GM23248 (cell line): ENCODE measurements at regions not wholly inside any gene's neighbourhood (a gene's known extent, or its start where the extent isn't known, plus 50 kb on each side); places are given as distances from the start of the nearest gene placed in this dataset.

ENCODE experiments used
- EZH2 ChIP-seq: fragments of 200-600 bp; sonication (generic); IDR thresholded peaks from 2 replicates; pipeline ENCODE4 v1.6.1; 2018; ENCODE audit warnings: antibody characterized with exemption, mild to moderate bottlenecking; ENCODE audit not compliant: insufficient read depth, poor library complexity, severe bottlenecking
- EZH2phosphoT487 ChIP-seq: fragments of 200-600 bp; sonication (generic); IDR thresholded peaks from 2 replicates; pipeline ENCODE4 v1.6.1; 2018; ENCODE audit warnings: antibody characterized with exemption, moderate library complexity, mild to moderate bottlenecking, low read depth; ENCODE audit not compliant: insufficient read depth

DNA sequence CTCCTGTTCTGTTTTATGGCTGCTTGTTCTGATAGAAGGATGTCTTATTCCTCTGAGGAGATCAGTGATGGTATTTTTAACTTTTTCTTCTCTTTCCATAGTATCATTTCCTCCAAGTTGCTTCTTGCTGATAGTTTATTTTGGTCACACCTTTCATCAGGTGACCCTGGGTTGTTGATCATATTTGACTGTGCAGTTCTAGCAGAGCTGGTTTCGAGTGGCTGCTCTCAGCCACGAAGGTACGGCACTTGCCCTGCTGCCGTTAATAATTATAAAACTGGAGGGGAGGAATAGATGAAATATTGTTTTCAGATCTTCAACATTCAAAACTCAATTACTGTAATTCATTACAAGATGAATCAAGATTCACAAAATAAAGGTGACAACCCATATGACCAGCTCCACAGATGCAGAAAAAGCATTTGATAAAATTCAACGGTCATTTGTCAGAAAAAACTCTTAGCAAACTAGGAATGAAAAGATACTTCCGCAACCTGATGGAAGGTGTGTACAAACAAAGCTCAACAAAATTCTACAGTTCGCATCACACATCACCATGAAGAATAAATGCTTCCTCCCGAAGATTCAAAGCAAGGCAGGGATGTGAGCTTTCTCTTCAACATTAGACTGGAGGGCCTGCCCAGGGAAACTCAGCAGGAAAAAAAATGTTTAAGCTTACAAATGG is 59.2 kb upstream of the RTL6 start:
- TF ChIP-seq EZH2 (no peak), EZH2phosphoT487 (no peak)
